ENCODE measurements at regions not wholly inside any gene's neighbourhood (a gene's known extent, or its start where the extent isn't known, plus 50 kb on each side); places are given as distances from the start of the nearest gene placed in this dataset.
"Not testable (repeated sequence)": the region's sequence is repeated elsewhere in the genome, so short reads cannot be mapped to it uniquely, and the experiment has no call there.

DNA sequence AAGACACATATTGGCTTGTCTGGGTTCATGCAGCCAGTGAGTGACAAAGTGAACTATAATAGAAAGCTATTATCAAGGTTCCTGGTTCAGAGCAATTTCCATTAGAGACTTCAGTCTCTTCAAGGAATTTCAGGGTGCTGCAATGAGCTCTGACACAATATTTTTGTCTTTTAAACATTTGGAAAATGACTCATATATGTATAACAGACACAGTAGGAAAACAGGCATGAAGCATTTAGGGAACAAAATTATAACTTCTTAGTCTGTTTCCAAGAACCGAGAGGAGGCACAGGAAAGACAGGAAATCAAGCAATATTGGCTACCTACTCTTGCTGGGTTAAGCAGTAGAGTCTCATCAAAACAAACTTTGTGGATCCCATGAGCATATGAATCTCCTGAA is 170.4 kb downstream of the PTPRC start:
- in situ Hi-C loops (cut with MboI; ENCODE audit: low sequenced_read_pairs) = no loop called here

DNA sequence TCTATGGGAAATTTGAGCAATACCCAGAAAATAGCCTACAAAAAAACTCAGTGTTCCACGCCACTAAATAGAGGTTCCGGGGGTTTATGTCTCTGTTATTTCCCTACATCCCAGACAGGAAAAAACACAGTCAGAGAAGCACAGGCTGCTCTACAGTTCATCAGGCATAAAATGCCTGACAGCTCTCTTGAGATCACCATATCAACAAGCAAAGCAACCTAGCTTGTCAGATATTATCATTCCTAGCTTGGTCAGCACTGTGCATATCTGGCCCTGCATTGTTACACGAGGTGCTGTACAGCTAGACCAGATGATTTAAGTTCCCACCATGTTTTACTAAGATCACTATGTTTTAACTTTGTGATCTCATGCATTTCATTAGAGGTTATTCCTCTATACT is 172.6 kb downstream of the PTPRC start:
- in situ Hi-C loops (cut with MboI; ENCODE audit: low sequenced_read_pairs) = no loop called here

DNA sequence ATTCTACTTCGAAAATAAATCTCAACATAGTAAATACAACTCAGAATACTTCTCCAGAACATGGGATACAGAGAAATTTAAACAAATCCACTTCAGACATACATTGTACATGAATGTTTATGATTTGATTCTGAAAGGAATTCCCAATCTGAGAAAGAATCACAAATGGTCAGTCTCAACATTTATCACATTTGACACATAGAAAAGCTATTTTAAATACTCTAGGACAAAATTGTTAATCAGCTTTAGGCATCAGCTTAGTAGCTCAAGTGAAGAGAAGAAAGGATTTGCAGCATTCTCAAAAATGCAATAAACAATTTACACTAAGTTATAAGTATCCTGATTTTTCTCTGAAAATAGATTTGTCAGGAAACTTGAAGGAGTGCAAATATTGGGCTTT is 184.8 kb downstream of the PTPRC start:
- in situ Hi-C loops (cut with MboI; ENCODE audit: low sequenced_read_pairs) = no loop called here

DNA sequence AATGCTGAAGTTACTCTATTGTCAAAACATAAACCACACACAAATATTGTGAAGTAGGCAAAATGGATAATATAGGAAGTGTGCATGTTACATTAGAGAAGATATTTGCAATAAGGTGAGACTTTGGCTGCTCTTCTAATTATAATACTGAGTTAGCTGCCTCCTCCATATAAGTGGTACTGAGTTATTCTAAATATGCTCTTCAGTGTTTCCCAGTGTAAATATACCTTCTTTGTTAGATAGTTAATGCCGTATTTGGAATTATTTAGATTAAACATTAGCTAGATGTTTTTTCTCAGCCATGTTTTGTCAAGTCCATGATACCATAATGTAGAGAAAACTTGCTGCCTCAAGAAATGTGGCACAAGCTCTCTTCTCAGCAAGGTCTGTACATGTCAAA is 186.4 kb downstream of the PTPRC start:
- in situ Hi-C loops (cut with MboI; ENCODE audit: low sequenced_read_pairs) = no loop called here

DNA sequence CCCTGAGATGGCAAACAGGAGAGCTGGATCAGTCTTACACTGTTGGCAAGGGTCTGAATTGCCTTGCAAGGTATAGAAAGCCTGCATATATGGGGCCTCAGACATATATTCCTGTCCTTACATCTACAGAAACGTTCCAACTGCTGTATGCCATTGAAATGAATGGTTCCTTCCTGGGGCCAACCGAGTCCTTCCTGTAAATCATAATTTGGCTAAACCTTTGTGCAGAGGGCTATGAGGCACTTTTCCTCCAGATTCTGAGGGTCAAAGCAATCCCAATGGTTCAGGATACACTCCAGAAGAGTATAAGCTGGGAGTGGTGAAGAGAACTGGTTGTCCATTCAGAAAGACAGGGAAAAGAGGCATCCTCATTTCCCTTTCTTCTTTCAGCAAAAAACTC is 190.5 kb downstream of the PTPRC start:
- in situ Hi-C loops (cut with MboI; ENCODE audit: low sequenced_read_pairs) = no loop called here

DNA sequence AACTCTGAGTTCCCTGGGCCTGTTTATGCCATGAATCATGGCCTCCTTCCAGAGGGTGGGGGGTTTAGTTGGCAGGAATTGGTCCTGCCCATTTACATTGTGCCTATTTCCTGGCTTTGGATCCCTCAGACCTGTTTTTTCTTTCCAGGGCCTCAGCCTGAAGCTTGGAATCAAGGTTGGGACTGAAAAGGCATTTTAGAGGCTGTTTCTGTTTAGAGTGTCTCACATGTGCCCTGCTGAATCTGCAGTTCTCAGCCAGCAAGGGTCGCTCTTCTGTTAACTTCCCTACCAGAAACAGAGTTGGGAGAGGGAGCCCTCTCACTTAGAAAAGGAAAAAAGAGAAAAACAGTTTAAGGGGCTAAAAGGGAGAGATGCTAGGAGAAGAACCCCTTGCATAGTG is 191.1 kb downstream of the PTPRC start:
- in situ Hi-C loops (cut with MboI; ENCODE audit: low sequenced_read_pairs) = no loop called here

DNA sequence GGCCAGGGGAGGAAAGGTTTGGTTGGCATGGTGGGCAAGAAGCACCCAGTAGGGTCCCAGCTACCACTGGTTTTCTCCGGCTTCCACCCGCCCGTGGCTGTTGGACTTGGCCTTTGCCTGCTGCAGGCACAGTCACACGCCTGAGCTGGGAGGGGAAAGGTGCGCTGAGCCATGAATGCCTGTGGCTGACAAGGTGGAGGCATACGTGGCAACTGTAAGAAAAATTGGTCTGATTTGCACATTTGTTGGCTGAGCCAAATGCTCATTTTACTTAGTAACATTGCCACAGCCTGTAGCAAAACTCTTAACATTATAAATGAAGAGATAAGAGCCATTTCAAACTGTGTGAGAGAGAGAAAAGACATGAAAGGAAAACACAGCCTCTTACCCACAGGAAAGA is 191.6 kb downstream of the PTPRC start:
- in situ Hi-C loops (cut with MboI; ENCODE audit: low sequenced_read_pairs) = no loop called here

DNA sequence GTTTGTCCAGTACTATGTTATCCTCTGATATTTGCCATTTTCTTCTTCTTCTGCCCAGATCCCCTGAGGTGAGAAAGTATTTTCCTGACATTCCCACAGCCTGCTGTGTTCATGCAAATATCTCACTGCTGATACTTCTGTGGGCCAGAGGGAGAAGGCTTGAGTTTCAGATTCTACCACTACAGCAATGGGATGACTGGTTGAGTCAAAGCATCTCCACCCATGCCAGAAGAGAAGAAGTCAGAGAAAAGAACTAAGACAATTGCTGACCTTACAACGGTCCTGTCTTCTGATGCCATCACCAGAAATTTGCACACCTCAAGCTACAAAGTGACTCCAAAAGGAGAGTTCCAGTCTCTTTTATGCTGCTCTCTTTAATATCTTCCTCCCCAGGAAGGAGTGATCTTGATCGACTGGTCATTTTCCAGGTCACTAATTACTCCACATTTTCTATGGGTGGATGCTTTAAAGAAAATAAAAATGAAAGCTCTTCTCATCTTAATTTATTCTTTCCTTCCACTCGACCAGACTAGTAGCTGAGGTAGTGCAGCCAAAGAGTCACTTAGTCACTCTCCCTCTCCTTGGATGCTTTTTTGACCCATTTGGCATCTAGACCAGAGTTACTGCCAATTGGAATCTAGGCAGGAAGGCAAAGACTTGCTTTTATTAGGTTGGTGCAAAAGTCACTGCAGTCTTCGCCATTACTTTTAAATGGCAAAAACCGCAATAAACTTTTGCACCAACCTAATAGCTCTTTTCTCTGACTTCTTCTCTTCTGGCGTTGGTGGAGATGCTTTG is 195.1 kb downstream of the PTPRC start:
- in situ Hi-C loops (cut with MboI; ENCODE audit: low sequenced_read_pairs) = no loop called here

DNA sequence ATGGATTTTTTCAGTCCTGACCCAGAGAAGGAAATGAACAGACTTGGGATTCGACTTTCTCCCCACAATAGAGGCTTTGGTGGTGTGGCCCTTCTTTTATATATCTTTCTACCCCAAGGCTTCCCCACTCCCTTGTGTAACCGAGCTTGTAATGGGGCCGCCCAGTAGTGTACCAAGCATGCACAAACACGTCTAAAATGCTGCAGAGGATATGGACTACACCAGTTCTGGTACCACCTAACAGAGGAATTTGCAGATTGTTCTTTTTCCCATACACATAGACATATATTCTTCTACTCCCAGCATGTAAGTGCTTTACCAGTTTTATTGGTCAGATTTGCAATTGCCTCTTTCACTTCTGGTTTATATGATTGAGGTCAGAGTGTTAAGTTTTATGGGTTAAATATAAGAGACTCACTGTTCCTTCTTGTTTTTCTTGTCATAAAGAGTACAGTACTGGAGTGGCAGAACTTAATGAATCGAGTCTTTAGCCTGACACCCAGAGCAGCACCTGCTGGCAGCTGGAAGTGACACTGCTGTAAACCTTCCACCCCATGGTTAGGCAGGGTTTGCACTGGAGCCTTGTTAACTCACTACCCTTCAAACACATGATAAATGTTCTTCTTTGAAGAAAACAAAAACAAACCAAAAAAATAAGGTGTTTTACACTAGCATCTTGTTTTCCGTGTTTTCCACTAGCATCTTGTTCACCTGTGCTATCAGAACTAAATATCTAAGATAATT is 198.6 kb downstream of the PTPRC start:
- in situ Hi-C loops (cut with MboI; ENCODE audit: low sequenced_read_pairs) = no loop called here

DNA sequence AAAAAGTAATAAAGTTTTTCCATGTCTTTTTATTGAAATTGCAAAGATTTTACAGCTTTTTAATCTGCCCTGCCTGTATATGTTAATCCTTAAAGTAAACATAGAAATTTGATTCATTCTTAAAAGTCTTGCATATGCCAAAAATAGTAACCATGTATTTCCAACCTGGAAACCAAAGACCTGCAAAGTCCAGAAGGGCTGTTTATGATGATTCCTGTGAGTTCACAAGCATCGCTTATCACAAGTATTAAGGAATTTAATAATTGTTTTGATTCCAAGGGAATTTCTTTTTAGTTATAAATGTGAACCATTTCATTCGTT is 199.1 kb downstream of the PTPRC start:
- in situ Hi-C loops (cut with MboI; ENCODE audit: low sequenced_read_pairs) = no loop called here

DNA sequence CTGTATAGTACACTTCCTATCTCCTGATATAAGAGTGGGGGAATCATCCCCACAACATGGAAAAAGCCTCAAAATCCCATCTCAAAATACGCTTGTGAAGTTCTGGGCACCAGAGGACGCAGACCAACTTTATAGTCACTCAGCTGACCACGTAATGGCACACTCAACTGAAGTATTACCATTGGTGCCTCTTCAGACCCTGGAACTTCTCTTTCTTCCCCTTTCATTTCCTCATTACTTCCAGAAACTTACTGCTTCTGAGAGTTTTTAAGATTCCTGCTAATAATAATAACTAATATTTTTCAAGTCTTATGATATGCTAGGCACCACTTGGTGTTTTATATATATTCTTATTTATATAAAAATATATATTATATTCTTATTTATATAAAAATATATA is 202.6 kb downstream of the PTPRC start:
- in situ Hi-C loops (cut with MboI; ENCODE audit: low sequenced_read_pairs) = no loop called here

DNA sequence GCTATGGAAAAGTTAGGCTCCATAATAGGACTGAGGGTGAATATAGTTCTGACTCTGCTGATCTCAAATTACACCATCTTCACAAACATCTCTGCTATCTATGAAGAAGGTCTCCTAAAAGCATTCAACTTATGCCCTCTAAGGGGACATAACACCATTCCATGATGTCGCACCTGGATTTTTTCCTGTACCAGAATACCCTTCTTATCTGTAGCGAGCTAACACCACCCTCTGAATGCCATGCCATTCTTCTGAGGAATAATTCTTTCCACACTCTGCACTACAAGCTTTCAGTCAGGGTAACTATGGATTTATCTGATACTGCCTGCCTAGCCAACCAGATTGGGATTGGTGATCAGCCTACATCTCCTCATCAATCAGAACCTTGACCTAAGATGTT is 203.8 kb downstream of the PTPRC start:
- in situ Hi-C loops (cut with MboI; ENCODE audit: low sequenced_read_pairs) = no loop called here

DNA sequence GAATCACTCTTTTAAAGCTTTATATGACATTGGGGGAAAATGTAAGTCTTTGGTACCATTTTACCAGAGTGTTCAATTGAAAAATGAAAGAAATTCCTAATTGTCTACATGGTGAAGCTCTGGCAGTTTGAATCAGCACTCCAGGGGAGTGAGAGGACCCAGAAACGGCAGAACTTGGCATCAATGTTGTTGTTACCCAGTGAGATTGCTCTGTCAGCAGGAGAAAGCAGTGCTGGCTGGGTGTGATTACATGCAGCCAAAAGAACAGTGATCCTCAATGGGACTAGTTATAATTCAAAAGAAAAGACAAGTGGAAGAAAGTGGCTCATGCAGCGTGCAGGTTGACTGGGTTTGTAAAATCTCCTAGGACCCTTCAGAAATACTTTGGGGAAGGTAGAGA is 206.4 kb downstream of the PTPRC start:
- in situ Hi-C loops (cut with MboI; ENCODE audit: low sequenced_read_pairs) = no loop called here

DNA sequence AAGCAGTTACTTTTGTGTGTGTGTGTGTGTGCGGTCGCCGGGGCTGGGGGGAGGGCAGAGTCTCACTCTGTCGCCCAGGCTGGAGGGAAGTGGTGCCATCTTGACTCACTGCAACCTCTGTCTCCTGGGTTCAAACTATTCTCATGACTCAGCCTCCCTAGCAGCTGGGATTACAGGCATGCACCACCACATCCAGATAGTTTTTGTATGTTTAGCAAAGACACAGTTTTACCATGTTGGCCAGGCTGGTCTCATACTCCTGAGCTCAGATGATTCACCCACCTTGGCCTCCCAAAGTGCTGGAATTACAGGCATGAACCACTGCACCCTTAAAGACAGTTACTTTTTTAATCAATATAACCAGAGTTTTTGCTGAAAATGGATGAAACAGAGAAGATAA is 207.0 kb downstream of the PTPRC start:
- in situ Hi-C loops (cut with MboI; ENCODE audit: low sequenced_read_pairs) = no loop called here

DNA sequence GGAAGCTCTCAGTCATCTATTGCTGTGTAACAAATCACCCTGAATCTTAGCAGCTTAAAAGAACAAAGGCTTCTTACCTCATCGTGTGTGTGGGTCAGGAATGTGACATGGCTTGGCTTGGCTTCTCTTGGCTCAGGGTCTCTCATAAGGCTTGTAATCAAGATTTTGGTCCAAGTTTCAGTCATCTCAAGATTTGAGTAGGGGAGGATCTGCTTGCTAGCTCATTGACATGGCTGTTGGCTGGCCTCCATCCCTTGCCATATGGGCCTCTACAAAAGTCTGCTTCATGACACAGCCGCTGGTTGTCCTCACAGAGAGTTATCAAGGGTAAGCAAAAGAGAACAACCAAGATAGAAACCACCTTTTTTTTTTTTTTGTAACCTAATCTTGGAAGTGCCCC is 207.7 kb downstream of the PTPRC start:
- in situ Hi-C loops (cut with MboI; ENCODE audit: low sequenced_read_pairs) = no loop called here

DNA sequence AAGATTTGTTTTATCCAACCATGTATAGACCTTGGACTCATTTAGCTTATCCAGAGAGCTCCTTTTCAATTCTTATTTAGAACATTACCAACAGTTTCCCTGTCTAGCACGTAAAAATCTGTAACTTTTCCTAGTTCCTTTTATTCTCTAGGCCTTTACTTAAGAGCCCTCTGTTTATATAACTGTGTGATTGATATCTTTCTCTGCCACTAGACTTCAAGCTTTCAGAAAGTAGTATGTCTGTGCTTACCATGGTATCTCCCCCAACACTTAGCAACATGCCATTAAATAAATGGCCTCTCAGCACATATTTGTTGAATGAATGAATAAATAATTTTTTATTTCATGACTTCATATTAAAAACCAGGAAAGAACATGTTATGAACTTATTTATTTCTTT is 209.4 kb downstream of the PTPRC start:
- in situ Hi-C loops (cut with MboI; ENCODE audit: low sequenced_read_pairs) = no loop called here

DNA sequence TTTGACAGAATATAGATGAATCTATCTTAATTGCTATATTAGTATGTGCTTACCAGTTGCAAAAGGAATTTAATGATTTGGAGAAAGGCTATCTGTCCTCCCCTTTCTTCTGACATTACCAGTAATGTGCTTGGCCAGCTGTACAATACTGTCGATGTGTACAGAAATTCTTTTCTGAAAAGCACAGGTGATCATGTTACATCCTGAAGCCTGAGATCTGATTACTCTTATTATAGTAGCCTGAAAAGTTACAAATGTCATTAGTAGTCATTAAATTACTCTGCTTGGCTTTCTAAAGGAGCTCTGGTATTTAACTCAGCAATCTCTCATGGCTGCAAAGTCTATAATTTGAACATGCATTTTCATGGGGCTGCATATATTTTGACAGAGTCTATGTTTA is 209.8 kb downstream of the PTPRC start:
- in situ Hi-C loops (cut with MboI; ENCODE audit: low sequenced_read_pairs) = no loop called here

DNA sequence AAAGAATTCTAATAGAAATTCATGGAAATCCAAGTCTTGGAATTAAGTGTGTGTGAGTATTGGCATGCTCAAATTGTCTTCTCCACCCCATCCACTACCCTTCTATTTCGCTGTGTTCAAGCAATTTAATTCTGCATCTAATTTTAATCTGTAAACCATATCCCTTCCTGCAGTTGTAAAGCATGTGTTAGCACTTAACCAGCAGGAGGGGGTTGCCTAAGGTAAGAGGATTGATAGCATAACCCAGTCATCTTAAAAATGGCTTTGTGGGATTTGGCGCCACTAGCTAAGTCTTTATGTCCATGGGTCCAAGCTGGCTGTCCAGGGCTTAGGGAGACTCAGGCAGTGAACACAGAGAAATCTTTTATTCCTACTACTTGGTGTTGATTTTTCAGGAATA is 210.3 kb downstream of the PTPRC start:
- in situ Hi-C loops (cut with MboI; ENCODE audit: low sequenced_read_pairs) = no loop called here

DNA sequence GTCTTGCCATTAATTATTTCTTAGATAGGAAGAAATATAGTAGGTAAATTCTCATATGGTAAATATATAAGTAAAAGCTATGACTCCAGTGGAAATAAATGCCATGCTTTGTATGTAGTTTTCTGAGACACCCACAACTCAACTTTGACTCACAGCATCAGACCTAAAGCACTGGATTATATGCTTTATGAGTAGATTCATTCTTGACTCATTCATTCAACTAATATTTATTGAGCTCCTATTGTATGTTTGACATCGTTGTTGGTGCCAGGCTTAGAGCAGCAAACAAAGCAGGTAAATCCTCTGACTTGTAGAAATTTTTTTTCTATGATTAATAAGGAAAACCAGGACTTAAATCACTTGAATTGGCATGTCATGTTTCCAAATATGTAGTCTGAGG is 211.4 kb downstream of the PTPRC start:
- in situ Hi-C loops (cut with MboI; ENCODE audit: low sequenced_read_pairs) = no loop called here

DNA sequence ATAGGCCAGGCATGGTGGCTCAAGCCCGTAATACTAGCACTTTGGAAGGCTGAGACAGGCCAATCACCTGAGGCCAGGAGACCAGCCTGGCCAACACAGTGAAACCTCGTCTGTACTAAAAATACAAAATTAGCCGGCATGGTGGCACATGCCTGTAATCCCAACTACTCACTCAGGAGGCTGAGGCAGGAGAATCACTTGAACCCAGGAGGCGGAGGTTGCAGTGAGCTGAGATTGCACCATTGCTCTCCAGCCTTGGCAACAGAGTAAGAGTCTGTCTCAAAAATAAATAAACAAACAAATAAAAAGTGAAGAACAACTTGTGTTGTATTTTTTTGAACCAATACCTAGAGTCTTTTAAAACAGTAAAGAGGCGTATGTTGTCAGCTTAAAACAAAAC is 212.1 kb downstream of the PTPRC start:
- in situ Hi-C loops (cut with MboI; ENCODE audit: low sequenced_read_pairs) = not testable (repeated sequence)

DNA sequence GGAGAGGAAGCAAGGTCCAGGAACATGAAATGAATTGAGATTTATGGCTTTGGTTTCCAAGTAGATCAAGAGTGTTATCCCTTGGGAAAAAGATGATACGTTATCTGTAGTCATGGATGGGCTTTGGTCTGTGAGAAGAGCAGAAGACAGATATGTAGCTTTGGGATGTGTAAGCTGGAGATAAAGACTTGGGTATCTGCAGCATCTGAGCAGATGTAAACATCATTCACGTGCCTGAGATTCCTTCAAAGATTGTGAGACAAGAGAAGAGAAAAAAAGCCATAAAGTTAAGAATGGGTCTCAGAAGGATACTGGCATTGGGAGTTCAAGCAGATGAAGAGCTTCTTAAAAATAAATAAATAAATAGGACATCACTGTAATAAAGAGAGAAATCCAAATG is 217.8 kb downstream of the PTPRC start:
- in situ Hi-C loops (cut with MboI; ENCODE audit: low sequenced_read_pairs) = no loop called here

DNA sequence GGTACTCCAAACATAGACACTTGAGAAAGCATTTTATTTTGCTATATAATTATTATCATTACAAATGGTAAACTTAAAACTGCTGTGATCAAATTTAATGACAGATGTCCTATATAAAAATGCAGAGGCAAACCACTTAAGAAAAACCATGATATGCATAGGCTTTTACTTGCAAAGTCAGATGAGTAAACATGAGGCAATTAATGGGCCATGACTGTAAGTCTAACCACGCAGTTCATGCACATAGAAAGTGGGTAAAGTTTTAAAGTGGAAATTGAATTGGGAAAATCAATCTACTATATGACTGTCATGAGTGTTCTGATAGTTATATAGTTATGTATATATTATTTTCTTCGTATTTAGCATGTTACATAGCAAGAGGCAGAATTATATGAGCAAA is 219.2 kb downstream of the PTPRC start:
- in situ Hi-C loops (cut with MboI; ENCODE audit: low sequenced_read_pairs) = no loop called here

DNA sequence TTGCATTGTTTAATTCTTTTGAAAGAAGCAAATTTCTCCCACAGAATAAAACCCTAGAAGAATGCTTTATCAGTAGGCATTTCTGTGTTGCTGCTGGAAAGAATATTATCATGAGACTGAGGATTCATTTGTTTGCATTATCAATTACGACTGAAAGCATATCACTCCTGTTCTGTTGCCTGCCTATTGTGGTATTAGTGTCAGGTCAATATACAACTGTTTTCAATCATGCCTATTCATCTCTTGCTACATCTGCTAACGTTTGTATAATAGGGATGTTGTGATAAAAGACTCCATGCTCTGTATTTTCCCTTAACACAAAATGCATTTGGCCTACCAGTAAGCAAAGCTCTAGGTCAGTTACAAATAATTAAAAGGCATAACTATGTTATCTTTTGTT is 221.5 kb downstream of the PTPRC start:
- in situ Hi-C loops (cut with MboI; ENCODE audit: low sequenced_read_pairs) = no loop called here

Data from HL-60/S4 treated with retinoic acid at 250 ng/mL for 4 days and 3 days (cell line).